ENCODE measurements at regions not wholly inside any gene's neighbourhood (a gene's known extent, or its start where the extent isn't known, plus 50 kb on each side); places are given as distances from the start of the nearest gene placed in this dataset.
"Not testable (repeated sequence)": the region's sequence is repeated elsewhere in the genome, so short reads cannot be mapped to it uniquely, and the experiment has no call there.

DNA sequence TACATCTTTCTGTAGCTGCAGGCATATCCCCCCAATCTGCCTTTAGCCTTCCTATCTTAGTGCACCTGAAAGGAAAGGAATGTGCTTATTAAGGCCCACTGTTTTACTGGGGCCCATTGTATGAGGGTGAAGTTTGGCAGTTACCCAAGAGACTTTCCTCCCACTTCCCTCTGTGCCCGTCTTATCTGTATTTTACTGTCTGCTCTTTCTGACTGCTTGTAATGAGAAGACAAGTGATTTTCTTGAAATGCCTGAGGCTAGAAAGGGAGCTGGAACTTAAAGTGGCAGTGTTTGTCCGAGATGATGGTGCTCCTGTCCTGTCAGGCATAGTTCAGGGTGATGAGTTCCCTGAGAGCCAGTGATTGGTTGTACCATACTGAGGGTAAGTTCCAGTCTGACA is 114.7 kb downstream of the QRSL1 start:
- TF ChIP-seq, protein P1, sequence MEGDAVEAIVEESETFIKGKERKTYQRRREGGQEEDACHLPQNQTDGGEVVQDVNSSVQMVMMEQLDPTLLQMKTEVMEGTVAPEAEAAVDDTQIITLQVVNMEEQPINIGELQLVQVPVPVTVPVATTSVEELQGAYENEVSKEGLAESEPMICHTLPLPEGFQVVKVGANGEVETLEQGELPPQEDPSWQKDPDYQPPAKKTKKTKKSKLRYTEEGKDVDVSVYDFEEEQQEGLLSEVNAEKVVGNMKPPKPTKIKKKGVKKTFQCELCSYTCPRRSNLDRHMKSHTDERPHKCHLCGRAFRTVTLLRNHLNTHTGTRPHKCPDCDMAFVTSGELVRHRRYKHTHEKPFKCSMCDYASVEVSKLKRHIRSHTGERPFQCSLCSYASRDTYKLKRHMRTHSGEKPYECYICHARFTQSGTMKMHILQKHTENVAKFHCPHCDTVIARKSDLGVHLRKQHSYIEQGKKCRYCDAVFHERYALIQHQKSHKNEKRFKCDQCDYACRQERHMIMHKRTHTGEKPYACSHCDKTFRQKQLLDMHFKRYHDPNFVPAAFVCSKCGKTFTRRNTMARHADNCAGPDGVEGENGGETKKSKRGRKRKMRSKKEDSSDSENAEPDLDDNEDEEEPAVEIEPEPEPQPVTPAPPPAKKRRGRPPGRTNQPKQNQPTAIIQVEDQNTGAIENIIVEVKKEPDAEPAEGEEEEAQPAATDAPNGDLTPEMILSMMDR (IDR thresholded peaks at IDR 0.05) = not testable (repeated sequence)
- TF ChIP-seq SMC3 (IDR thresholded peaks at IDR 0.05; ENCODE audit: low read depth, low read length); RAD21 (IDR thresholded peaks at IDR 0.05; ENCODE audit: low read length); CHD2 (IDR thresholded peaks at IDR 0.05; ENCODE audit: low read length, partially characterized antibody); TAF1 (IDR thresholded peaks at IDR 0.05; ENCODE audit: borderline replicate concordance, low read depth, low read length); MXI1 (IDR thresholded peaks at IDR 0.05; ENCODE audit: low read depth, low read length); POLR2AphosphoS5 (IDR thresholded peaks at IDR 0.05; ENCODE audit: low read depth, low read length); EZH2phosphoT487 (IDR thresholded peaks at IDR 0.05; ENCODE audit: borderline replicate concordance, low read depth); RXRA (IDR thresholded peaks at IDR 0.05; ENCODE audit: borderline replicate concordance, low read depth): not testable (repeated sequence)
- TF ChIP-seq, protein P2, sequence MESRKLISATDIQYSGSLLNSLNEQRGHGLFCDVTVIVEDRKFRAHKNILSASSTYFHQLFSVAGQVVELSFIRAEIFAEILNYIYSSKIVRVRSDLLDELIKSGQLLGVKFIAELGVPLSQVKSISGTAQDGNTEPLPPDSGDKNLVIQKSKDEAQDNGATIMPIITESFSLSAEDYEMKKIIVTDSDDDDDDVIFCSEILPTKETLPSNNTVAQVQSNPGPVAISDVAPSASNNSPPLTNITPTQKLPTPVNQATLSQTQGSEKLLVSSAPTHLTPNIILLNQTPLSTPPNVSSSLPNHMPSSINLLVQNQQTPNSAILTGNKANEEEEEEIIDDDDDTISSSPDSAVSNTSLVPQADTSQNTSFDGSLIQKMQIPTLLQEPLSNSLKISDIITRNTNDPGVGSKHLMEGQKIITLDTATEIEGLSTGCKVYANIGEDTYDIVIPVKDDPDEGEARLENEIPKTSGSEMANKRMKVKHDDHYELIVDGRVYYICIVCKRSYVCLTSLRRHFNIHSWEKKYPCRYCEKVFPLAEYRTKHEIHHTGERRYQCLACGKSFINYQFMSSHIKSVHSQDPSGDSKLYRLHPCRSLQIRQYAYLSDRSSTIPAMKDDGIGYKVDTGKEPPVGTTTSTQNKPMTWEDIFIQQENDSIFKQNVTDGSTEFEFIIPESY (IDR thresholded peaks at IDR 0.05; ENCODE audit: borderline replicate concordance, low read depth) = not testable (repeated sequence)
- TF ChIP-seq, protein P3, sequence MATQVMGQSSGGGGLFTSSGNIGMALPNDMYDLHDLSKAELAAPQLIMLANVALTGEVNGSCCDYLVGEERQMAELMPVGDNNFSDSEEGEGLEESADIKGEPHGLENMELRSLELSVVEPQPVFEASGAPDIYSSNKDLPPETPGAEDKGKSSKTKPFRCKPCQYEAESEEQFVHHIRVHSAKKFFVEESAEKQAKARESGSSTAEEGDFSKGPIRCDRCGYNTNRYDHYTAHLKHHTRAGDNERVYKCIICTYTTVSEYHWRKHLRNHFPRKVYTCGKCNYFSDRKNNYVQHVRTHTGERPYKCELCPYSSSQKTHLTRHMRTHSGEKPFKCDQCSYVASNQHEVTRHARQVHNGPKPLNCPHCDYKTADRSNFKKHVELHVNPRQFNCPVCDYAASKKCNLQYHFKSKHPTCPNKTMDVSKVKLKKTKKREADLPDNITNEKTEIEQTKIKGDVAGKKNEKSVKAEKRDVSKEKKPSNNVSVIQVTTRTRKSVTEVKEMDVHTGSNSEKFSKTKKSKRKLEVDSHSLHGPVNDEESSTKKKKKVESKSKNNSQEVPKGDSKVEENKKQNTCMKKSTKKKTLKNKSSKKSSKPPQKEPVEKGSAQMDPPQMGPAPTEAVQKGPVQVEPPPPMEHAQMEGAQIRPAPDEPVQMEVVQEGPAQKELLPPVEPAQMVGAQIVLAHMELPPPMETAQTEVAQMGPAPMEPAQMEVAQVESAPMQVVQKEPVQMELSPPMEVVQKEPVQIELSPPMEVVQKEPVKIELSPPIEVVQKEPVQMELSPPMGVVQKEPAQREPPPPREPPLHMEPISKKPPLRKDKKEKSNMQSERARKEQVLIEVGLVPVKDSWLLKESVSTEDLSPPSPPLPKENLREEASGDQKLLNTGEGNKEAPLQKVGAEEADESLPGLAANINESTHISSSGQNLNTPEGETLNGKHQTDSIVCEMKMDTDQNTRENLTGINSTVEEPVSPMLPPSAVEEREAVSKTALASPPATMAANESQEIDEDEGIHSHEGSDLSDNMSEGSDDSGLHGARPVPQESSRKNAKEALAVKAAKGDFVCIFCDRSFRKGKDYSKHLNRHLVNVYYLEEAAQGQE (IDR thresholded peaks at IDR 0.05; ENCODE audit: low read depth, low read length) = not testable (repeated sequence)
- TF ChIP-seq, protein P4, sequence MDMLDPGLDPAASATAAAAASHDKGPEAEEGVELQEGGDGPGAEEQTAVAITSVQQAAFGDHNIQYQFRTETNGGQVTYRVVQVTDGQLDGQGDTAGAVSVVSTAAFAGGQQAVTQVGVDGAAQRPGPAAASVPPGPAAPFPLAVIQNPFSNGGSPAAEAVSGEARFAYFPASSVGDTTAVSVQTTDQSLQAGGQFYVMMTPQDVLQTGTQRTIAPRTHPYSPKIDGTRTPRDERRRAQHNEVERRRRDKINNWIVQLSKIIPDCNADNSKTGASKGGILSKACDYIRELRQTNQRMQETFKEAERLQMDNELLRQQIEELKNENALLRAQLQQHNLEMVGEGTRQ (IDR thresholded peaks at IDR 0.05; ENCODE audit: borderline replicate concordance, low read depth, low read length) = not testable (repeated sequence)
